B cell (primary cell): ENCODE measurements at regions not wholly inside any gene's neighbourhood (a gene's known extent, or its start where the extent isn't known, plus 50 kb on each side); places are given as distances from the start of the nearest gene placed in this dataset.

Source experiments
- CTCF ChIP-seq: fragments of 200-600 bp; IDR thresholded peaks from one replicate; pipeline ENCODE4 v1.8.0; 2022; ENCODE audit warnings: antibody characterized with exemption, mild to moderate bottlenecking
- EZH2 ChIP-seq: IDR thresholded peaks from 2 replicates; pipeline ENCODE4 v1.6.1; 2012; ENCODE audit warnings: borderline replicate concordance, low read depth, mild to moderate bottlenecking, moderate library complexity, low read length; ENCODE audit not compliant: insufficient read depth, poor library complexity, severe bottlenecking

- TF ChIP-seq CTCF (no peak), EZH2 (no peak)
Observed at GRCh38 chr2:236714080-236714479, 144.5 kb downstream of the ACKR3 start.
